ENCODE measurements at regions not wholly inside any gene's neighbourhood (a gene's known extent, or its start where the extent isn't known, plus 50 kb on each side); places are given as distances from the start of the nearest gene placed in this dataset.

GRCh38 chr5:144671066-144671465 is 500.4 kb downstream of the KCTD16 start:
- intact Hi-C loops (cut with DNase I; ENCODE audit: low total_unique reads), result no loop called here
- Histone ChIP-seq H3K27ac (no peak overlapping the region), H3K27me3 (no peaks in the 10 kb centered on the region), H3K4me1 (no peaks in the 10 kb centered on the region), H3K36me3 (no peaks in the 10 kb centered on the region), H3K4me3 (no peak overlapping the region), H3K9me3 (no peaks in the 10 kb centered on the region)
- TF ChIP-seq EP300 (IDR thresholded peaks at IDR 0.05) (no peak), POLR2AphosphoS5 (IDR thresholded peaks at IDR 0.05) (no peak), POLR2A (IDR thresholded peaks at IDR 0.05) (no peak), CTCF (IDR thresholded peaks at IDR 0.05) (no peak)
- no peak for DNase-seq
- WGBS, 5 donors, result 79 to 100% (median 97%) methylated on average over 1 of the region's 1 CpG

DNA sequence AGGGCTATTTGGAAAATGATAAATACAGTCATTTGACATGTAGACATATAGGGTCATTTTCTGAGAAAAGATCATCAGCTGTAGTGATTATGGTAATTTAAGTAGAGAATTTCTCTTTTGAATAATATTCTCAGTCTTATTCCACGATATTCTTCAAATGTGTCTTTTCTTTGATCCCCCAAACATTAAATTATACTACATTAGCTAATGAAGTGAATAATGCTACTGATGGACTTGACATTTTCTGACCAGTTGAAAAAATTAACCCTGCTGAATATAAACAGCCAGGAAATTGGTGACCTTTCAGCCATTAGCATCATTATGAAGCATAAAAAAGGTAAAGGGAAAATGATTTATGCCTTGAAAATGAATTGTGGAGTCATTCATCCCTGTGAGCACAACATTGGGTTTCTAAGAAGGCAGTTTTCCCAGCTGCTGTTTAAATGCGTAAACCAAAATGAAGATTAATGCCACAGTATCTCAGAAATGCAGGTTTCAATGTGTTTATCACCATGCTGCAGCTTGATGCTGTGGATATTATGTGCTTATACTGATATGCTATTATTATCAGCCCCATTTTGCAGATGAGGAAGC is 489.1 kb downstream of the KCTD16 start:
- Histone ChIP-seq H3K4me1 (no peaks in the 10 kb centered on the region), H3K4me3 (no peak overlapping the region), H3K9me3 (no peaks in the 10 kb centered on the region), H3K27me3 (no peaks in the 10 kb centered on the region), H3K36me3 (no peaks in the 10 kb centered on the region), H3K27ac (no peak overlapping the region)
- TF ChIP-seq POLR2A (IDR thresholded peaks at IDR 0.05) (no peak), CTCF (IDR thresholded peaks at IDR 0.05) (no peak), POLR2AphosphoS5 (IDR thresholded peaks at IDR 0.05) (no peak), EP300 (IDR thresholded peaks at IDR 0.05) (no peak)
- 63 to 83% (median 69%) methylated on average over 2 of the region's 2 CpGs for WGBS, 5 donors
- DNase-seq, result no peak
- intact Hi-C loops (cut with DNase I; ENCODE audit: low total_unique reads), result no loop called here

DNA sequence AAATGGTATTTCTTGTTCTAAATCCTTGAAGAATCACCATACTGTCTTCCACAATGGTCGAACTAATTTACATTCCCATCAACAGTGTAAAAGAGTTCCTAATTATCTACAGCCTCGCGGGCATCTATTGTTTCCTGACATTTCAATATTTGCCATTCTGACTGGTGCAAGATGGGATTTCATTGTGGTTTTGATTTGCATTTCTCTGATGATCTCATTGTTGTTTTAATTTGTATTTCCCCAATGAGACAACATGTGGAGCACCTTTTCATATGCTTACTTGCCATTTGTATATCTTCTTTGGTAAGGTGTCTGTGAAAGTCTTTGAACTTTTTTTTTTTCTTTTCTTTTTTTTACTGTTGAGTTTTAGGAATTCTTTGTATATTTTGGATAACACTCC is 473.6 kb downstream of the KCTD16 start:
- no peak overlapping the region for H3K27ac ChIP-seq
- H3K4me3 ChIP-seq, result no peak overlapping the region
- H3K9me3 ChIP-seq, result no peaks in the 10 kb centered on the region
- H3K27me3 ChIP-seq, result no peaks in the 10 kb centered on the region
- no peak for TF ChIP-seq CTCF (IDR thresholded peaks at IDR 0.05)
- no peak for TF ChIP-seq EP300 (IDR thresholded peaks at IDR 0.05)
- TF ChIP-seq POLR2A (IDR thresholded peaks at IDR 0.05), result no peak
- no peaks in the 10 kb centered on the region for H3K36me3 ChIP-seq
- DNase-seq, result no peak
- intact Hi-C loops (cut with DNase I; ENCODE audit: low total_unique reads), result no loop called here
- 75 to 85% (median 78%) methylated on average over 3 of the region's 3 CpGs for WGBS, 5 donors
- H3K4me1 ChIP-seq, result no peaks in the 10 kb centered on the region

- Histone ChIP-seq H3K9me3 (peaks cover 0 to 33% (median 24%) of the 10 kb centered on the region in 4 donors), H3K36me3 (no peaks in the 10 kb centered on the region), H3K4me3 (no peak overlapping the region), H3K27ac (no peak overlapping the region), H3K27me3 (no peaks in the 10 kb centered on the region), H3K4me1 (no peaks in the 10 kb centered on the region)
- intact Hi-C loops (cut with DNase I; ENCODE audit: low total_unique reads), result no loop called here
- TF ChIP-seq POLR2A (IDR thresholded peaks at IDR 0.05) (no peak), CTCF (IDR thresholded peaks at IDR 0.05) (no peak), POLR2AphosphoS5 (IDR thresholded peaks at IDR 0.05) (no peak)
- WGBS, 5 donors, result 36 to 57% (median 41%) methylated on average over 2 of the region's 2 CpGs
- no peak for DNase-seq
Observed at GRCh38 chr5:144638787-144639186, 468.1 kb downstream of the KCTD16 start.

Measured in stomach (tissue), 8 donors.